ENCODE measurements at regions not wholly inside any gene's neighbourhood (a gene's known extent, or its start where the extent isn't known, plus 50 kb on each side); places are given as distances from the start of the nearest gene placed in this dataset.

- TF ChIP-seq CTCF (IDR thresholded peaks at IDR 0.05): no peak
- TF ChIP-seq KAT7 (CRISPR knock-in tag; IDR thresholded peaks at IDR 0.05; ENCODE audit: borderline replicate concordance): no peak
- TF ChIP-seq MYBL2 (CRISPR knock-in tag; IDR thresholded peaks at IDR 0.05): no peak
These were observed 291.3 kb upstream of the TANK start for GRCh38 chr2:160868891-160869290.
